IMR-90 (cell line): ENCODE measurements at regions not wholly inside any gene's neighbourhood (a gene's known extent, or its start where the extent isn't known, plus 50 kb on each side); places are given as distances from the start of the nearest gene placed in this dataset.

Experiments used
- ATAC-seq: fragments of 200-7000 bp; cut with Tn5 transposase; 2 replicates; pipeline ENCODE4 v1.9.1; 2020; ENCODE audit warnings: low read depth, mild to moderate bottlenecking, moderate library complexity
- BruUV-seq: library from RNA; stranded (reverse); fragments of 400-500 nt; replicated peaks from 2 replicates; lab custom pipeline; 2021; lab: Mats Ljungman, UMichigan
- CTCF ChIA-PET: fragments of 300-600 bp; formaldehyde crosslinking; extraction: SDS; loops from one replicate; lab custom pipeline; 2021; ENCODE audit warnings: antibody characterized with exemption; lab: Yijun Ruan, JAX
- POLR2A ChIA-PET: fragments of 300-600 bp; sonication (Branson Sonifier 250); formaldehyde crosslinking; loops from one replicate; lab custom pipeline; 2022; ENCODE audit warnings: antibody characterized with exemption; ENCODE audit not compliant: unreplicated experiment; lab: Charles Lee
- DNase-seq: peaks from one replicate; pipeline ENCODE4 v3.0.0; 2013
- H2AFZ ChIP-seq: replicated peaks from 2 replicates; pipeline ENCODE3; 2013; ENCODE audit warnings: low read length, mild to moderate bottlenecking; ENCODE audit not compliant: poor library complexity
- H2AK5ac ChIP-seq: 2 replicates; pipeline ENCODE4 v1.6.1; 2013; ENCODE audit warnings: low read depth, low read length, inconsistent platforms
- H2AK9ac ChIP-seq: replicated peaks from 2 replicates; pipeline ENCODE3; 2013; ENCODE audit warnings: mild to moderate bottlenecking, low read depth, low read length, moderate library complexity; ENCODE audit not compliant: poor library complexity
- H2BK120ac ChIP-seq: 2 replicates; pipeline ENCODE4 v1.6.1; 2013; ENCODE audit warnings: low read depth, low read length, inconsistent platforms
- H2BK15ac ChIP-seq: 3 replicates; pipeline ENCODE4 v1.6.1; 2013; ENCODE audit warnings: low read depth, low read length, inconsistent platforms
- H2BK20ac ChIP-seq: 2 replicates; pipeline ENCODE4 v1.6.1; 2013; ENCODE audit warnings: low read depth, mild to moderate bottlenecking, inconsistent platforms, low read length, moderate library complexity
- H2BK5ac ChIP-seq: 2 replicates; pipeline ENCODE4 v1.6.1; 2013; ENCODE audit warnings: mild to moderate bottlenecking, low read depth, low read length, inconsistent platforms; ENCODE audit not compliant: poor library complexity, severe bottlenecking
- H3K14ac ChIP-seq: replicated peaks from 2 replicates; pipeline ENCODE4 v1.6.1; 2013; ENCODE audit warnings: low read depth, low read length, inconsistent platforms
- H3K18ac ChIP-seq: 2 replicates; pipeline ENCODE4 v1.6.1; 2013; ENCODE audit warnings: low read depth, low read length, control low read depth
- H3K23ac ChIP-seq: 2 replicates; pipeline ENCODE4 v1.6.1; 2013; ENCODE audit warnings: low read depth, low read length, inconsistent platforms
- H3K27ac ChIP-seq: 2 replicates; pipeline ENCODE4 v1.5.1; 2013; ENCODE audit warnings: mild to moderate bottlenecking, control low read depth, low read length; ENCODE audit not compliant: insufficient read depth
- H3K27me3 ChIP-seq: 2 replicates; pipeline ENCODE4 v1.6.1; 2013; ENCODE audit warnings: low read length; ENCODE audit not compliant: control insufficient read depth, insufficient read depth
- H3K36me3 ChIP-seq: 2 replicates; pipeline ENCODE4 v1.6.1; 2013; ENCODE audit warnings: low read length, mixed read lengths; ENCODE audit not compliant: control insufficient read depth, insufficient read depth
- H3K4ac ChIP-seq: 2 replicates; pipeline ENCODE4 v1.6.1; 2013; ENCODE audit warnings: low read depth, low read length, inconsistent platforms
- H3K4me1 ChIP-seq: 2 replicates; pipeline ENCODE4 v1.6.1; 2013; ENCODE audit warnings: low read length, mixed read lengths; ENCODE audit not compliant: control insufficient read depth, insufficient read depth
- H3K4me2 ChIP-seq: 2 replicates; pipeline ENCODE4 v1.6.1; 2013; ENCODE audit warnings: low read depth, mild to moderate bottlenecking, control low read depth, low read length, moderate library complexity
- H3K4me3 ChIP-seq: 2 replicates; pipeline ENCODE4 v1.5.1; 2013; ENCODE audit warnings: low read depth, mild to moderate bottlenecking, control low read depth, low read length, moderate library complexity; ENCODE audit not compliant: insufficient read depth
- H3K56ac ChIP-seq: 2 replicates; pipeline ENCODE4 v1.6.1; 2013; ENCODE audit warnings: low read length, inconsistent platforms; ENCODE audit not compliant: insufficient read depth; ENCODE audit errors: extremely low read depth
- H3K79me1 ChIP-seq, 2 experiments: 2 replicates each; pipeline ENCODE4 v1.6.1; 2013; ENCODE audit warnings: low read length in 2 of 2, inconsistent platforms in 1 of 2, low read depth in 1 of 2
- H3K9ac ChIP-seq: 2 replicates; pipeline ENCODE4 v1.6.1; 2013; ENCODE audit warnings: low read depth, low read length, control low read depth
- H3K9me1 ChIP-seq: 2 replicates; pipeline ENCODE4 v1.6.1; 2013; ENCODE audit warnings: low read length, inconsistent platforms; ENCODE audit not compliant: insufficient read depth
- H3K9me3 ChIP-seq: 2 replicates; pipeline ENCODE4 v1.6.1; 2013; ENCODE audit warnings: low read length; ENCODE audit not compliant: control insufficient read depth, insufficient read depth
- H4K20me1 ChIP-seq: 2 replicates; pipeline ENCODE4 v1.6.1; 2013; ENCODE audit warnings: low read length, inconsistent platforms; ENCODE audit not compliant: insufficient read depth
- H4K5ac ChIP-seq: 2 replicates; pipeline ENCODE4 v1.6.1; 2013; ENCODE audit warnings: mild to moderate bottlenecking, low read depth, low read length, control low read depth
- H4K8ac ChIP-seq, 2 experiments: 2 replicates each; pipeline ENCODE4 v1.6.1; 2013; ENCODE audit warnings: low read depth in 2 of 2, low read length in 2 of 2, control low read depth in 1 of 2, inconsistent platforms in 1 of 2
- H4K91ac ChIP-seq: 2 replicates; pipeline ENCODE4 v1.6.1; 2013; ENCODE audit warnings: low read depth, low read length, inconsistent platforms; ENCODE audit not compliant: insufficient read depth
- BHLHE40 ChIP-seq: fragments of 150-350 bp; IDR thresholded peaks from 2 replicates; pipeline ENCODE4 v1.6.1; 2016; ENCODE audit warnings: mild to moderate bottlenecking, low read depth, low read length
- CEBPB ChIP-seq: IDR thresholded peaks from 2 replicates; pipeline ENCODE4 v1.6.1; 2012; ENCODE audit warnings: low read depth, low read length, improper control_type of control experiment
- MAFK ChIP-seq: IDR thresholded peaks from 2 replicates; pipeline ENCODE4 v1.6.1; 2012; ENCODE audit warnings: low read depth, low read length, improper control_type of control experiment
- MXI1 ChIP-seq: IDR thresholded peaks from 2 replicates; pipeline ENCODE4 v1.6.1; 2012; ENCODE audit warnings: low read depth, mild to moderate bottlenecking, low read length, moderate library complexity, borderline replicate concordance
- NFE2L2 ChIP-seq: fragments of 150-350 bp; IDR thresholded peaks from 2 replicates; pipeline ENCODE4 v1.6.1; 2016; ENCODE audit warnings: low read depth, mild to moderate bottlenecking, low read length
- RFX5 ChIP-seq: IDR thresholded peaks from 2 replicates; pipeline ENCODE4 v1.8.0; 2012; ENCODE audit warnings: low read depth, mild to moderate bottlenecking, low read length, moderate library complexity
- WGBS, 2 experiments: methylation state at CpG; one replicate each; pipeline versions ENCODE4 v1.1.5 to v1.1.7; 2013; ENCODE audit warnings: missing lambda C conversion rate in 2 of 2; ENCODE audit not compliant: insufficient read length in 1 of 2; ENCODE audit errors: extremely low coverage in 2 of 2; 5-methylcytosine and 5-hydroxymethylcytosine counted together
- dilution Hi-C: fragments of 300-500 bp; cut with HindIII; formaldehyde crosslinking; loops from one replicate; pipeline ENCODE4 v1.14.3; 2018; ENCODE audit warnings: low sequenced_read_pairs; ENCODE audit not compliant: unreplicated experiment
- in situ Hi-C: fragments of 300-500 bp; cut with MboI; formaldehyde crosslinking; loops from 3 replicates; pipeline ENCODE4 v1.14.3; 2019; ENCODE audit warnings: low sequenced_read_pairs, inconsistent platforms, mixed read lengths
- intact Hi-C: fragments of 100-400 bp; cut with micrococcal nuclease; formaldehyde crosslinking; loops from 2 replicates; pipeline ENCODE4 v1.10.0; 2022
- TF ChIP-seq, protein P1 (sequence below): conservative IDR thresholded peaks from 2 replicates; pipeline ENCODE4 v1.5.1; 2012; ENCODE audit warnings: mild to moderate bottlenecking, low read depth, low read length, improper control_type of control experiment
- TF ChIP-seq, protein P2 (sequence below): fragments of 150-350 bp; IDR thresholded peaks from 2 replicates; pipeline ENCODE4 v1.6.1; 2017; ENCODE audit warnings: mild to moderate bottlenecking, antibody characterized with exemption, low read length, low read depth
- TF ChIP-seq, protein P3 (sequence below): fragments of 150-350 bp; IDR thresholded peaks from 2 replicates; pipeline ENCODE4 v1.6.1; 2016; ENCODE audit warnings: low read depth, mild to moderate bottlenecking, low read length, moderate library complexity, borderline replicate concordance

DNA sequence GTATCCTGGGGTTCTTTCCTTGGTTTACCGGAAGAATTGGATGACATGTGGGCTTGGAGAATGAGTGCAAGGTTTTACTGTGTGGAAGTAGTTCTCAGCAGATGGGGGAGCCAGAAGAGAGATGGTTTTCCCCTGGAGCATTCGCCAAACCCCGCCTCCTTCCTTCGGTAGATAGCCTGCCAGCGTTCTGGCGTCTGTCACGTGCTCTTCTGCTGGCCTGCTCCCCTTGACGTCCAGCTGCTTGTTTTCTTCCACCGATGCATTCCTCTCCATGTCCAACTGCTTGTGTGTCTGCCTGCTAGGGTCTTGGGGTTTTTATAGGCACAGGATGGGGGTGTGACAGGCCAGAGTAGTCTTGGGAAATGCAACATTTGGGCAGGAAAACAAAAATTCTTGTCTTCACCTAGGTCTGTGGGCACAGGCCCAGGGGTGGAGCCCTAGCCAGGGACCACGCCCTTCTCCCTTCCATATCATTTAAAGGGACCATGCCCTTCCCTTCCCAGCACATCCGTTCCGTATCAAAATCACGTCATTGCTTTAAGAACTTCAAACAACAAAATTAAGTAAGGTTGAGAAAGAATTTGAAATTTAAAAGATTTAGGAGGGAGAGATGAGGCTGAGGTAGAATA is 538.7 kb upstream of the SMIM31 start:
- dilution Hi-C loops: no loop called here
- no peak overlapping the region for H2AK9ac ChIP-seq

More for the DNA sequence above, 538.7 kb upstream of the SMIM31 start:
- Histone ChIP-seq H4K20me1 (no peaks in the 10 kb centered on the region), H3K79me1 (no peaks in the 10 kb centered on the region), H3K27me3 (no peaks in the 10 kb centered on the region), H2BK20ac (no peak overlapping the region), H3K23ac (no peak overlapping the region), H3K4me2 (no peak overlapping the region), H3K4me1 (no peaks in the 10 kb centered on the region), H3K9me1 (no peaks in the 10 kb centered on the region), H3K36me3 (no peaks in the 10 kb centered on the region), H2BK15ac (no peak overlapping the region), H3K4ac (no peak overlapping the region), H3K56ac (no peak overlapping the region), H3K27ac (no peak overlapping the region), H3K9ac (no peak overlapping the region), H2AK5ac (no peak overlapping the region), H4K8ac (no peak overlapping the region), H2BK120ac (no peak overlapping the region), H3K4me3 (no peak overlapping the region), H4K5ac (no peak overlapping the region), H2BK5ac (no peak overlapping the region), H3K18ac (no peak overlapping the region), H3K14ac (no peak overlapping the region), H4K91ac (no peak overlapping the region), H3K9me3 (peaks cover 4% of the 10 kb centered on the region; the same call in 1 of the 2 replicates), H2AFZ (no peak overlapping the region)
- in situ Hi-C loops: no loop called here
- no TSS peak for BruUV-seq
- no peak for TF ChIP-seq NFE2L2
- TF ChIP-seq, protein P1, sequence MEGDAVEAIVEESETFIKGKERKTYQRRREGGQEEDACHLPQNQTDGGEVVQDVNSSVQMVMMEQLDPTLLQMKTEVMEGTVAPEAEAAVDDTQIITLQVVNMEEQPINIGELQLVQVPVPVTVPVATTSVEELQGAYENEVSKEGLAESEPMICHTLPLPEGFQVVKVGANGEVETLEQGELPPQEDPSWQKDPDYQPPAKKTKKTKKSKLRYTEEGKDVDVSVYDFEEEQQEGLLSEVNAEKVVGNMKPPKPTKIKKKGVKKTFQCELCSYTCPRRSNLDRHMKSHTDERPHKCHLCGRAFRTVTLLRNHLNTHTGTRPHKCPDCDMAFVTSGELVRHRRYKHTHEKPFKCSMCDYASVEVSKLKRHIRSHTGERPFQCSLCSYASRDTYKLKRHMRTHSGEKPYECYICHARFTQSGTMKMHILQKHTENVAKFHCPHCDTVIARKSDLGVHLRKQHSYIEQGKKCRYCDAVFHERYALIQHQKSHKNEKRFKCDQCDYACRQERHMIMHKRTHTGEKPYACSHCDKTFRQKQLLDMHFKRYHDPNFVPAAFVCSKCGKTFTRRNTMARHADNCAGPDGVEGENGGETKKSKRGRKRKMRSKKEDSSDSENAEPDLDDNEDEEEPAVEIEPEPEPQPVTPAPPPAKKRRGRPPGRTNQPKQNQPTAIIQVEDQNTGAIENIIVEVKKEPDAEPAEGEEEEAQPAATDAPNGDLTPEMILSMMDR: no peak
- no peak for TF ChIP-seq BHLHE40
- TF ChIP-seq MXI1: no peak
- TF ChIP-seq CEBPB: no peak
- TF ChIP-seq, protein P2, sequence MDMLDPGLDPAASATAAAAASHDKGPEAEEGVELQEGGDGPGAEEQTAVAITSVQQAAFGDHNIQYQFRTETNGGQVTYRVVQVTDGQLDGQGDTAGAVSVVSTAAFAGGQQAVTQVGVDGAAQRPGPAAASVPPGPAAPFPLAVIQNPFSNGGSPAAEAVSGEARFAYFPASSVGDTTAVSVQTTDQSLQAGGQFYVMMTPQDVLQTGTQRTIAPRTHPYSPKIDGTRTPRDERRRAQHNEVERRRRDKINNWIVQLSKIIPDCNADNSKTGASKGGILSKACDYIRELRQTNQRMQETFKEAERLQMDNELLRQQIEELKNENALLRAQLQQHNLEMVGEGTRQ: no peak
- no peak for TF ChIP-seq MAFK
- TF ChIP-seq, protein P3, sequence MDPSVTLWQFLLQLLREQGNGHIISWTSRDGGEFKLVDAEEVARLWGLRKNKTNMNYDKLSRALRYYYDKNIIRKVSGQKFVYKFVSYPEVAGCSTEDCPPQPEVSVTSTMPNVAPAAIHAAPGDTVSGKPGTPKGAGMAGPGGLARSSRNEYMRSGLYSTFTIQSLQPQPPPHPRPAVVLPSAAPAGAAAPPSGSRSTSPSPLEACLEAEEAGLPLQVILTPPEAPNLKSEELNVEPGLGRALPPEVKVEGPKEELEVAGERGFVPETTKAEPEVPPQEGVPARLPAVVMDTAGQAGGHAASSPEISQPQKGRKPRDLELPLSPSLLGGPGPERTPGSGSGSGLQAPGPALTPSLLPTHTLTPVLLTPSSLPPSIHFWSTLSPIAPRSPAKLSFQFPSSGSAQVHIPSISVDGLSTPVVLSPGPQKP: no peak
- TF ChIP-seq RFX5: no peak
- POLR2A ChIA-PET: no interaction called here
- no CpG with 5 or more reads among the region's 13 CpGs for WGBS, 2 experiments
- CTCF ChIA-PET: no interaction called here
- ATAC-seq (no peak), DNase-seq (no peak)
- intact Hi-C loops: no loop called here
